ENCODE measurements at regions not wholly inside any gene's neighbourhood (a gene's known extent, or its start where the extent isn't known, plus 50 kb on each side); places are given as distances from the start of the nearest gene placed in this dataset.

DNA sequence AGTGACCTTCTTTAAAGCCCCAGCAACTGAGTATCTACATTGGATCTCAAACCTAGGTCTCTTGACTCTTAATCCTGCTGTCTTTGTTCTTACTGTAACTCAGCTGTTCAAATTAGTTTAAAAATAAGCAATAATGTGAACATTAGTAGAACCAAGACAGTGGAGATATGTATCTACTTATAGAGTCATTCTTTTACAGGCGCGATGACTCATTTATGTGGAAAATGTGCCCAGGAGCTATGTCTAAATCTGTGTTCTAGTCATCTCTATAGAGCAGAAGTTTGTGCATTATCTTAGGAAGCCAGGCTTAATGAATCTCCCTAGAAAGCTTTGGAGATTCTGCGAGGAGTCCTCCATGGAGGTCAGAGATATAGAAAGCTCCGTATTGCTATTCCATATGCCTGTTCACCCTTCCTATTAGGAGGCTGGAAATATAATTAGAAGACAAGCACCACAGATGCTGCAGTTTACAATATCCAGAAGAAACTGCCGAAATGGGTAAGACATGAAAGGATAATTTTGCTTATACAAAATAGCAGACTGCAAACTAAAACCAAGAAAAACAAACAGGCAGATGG lies 211.6 kb downstream of the TRIB2 start:
- peak; percentile 72 for DNase-seq (ENCODE audit: low read depth, low spot score)
- TF ChIP-seq, protein P1, sequence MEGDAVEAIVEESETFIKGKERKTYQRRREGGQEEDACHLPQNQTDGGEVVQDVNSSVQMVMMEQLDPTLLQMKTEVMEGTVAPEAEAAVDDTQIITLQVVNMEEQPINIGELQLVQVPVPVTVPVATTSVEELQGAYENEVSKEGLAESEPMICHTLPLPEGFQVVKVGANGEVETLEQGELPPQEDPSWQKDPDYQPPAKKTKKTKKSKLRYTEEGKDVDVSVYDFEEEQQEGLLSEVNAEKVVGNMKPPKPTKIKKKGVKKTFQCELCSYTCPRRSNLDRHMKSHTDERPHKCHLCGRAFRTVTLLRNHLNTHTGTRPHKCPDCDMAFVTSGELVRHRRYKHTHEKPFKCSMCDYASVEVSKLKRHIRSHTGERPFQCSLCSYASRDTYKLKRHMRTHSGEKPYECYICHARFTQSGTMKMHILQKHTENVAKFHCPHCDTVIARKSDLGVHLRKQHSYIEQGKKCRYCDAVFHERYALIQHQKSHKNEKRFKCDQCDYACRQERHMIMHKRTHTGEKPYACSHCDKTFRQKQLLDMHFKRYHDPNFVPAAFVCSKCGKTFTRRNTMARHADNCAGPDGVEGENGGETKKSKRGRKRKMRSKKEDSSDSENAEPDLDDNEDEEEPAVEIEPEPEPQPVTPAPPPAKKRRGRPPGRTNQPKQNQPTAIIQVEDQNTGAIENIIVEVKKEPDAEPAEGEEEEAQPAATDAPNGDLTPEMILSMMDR (IDR thresholded peaks at IDR 0.05; ENCODE audit: low read depth, low read length) = no peak
- H3K4me3 ChIP-seq (ENCODE audit: low read depth, low read length) = no peak overlapping the region
- in situ Hi-C loops (cut with HindIII; ENCODE audit: low sequenced_read_pairs) = no loop called here

DNA sequence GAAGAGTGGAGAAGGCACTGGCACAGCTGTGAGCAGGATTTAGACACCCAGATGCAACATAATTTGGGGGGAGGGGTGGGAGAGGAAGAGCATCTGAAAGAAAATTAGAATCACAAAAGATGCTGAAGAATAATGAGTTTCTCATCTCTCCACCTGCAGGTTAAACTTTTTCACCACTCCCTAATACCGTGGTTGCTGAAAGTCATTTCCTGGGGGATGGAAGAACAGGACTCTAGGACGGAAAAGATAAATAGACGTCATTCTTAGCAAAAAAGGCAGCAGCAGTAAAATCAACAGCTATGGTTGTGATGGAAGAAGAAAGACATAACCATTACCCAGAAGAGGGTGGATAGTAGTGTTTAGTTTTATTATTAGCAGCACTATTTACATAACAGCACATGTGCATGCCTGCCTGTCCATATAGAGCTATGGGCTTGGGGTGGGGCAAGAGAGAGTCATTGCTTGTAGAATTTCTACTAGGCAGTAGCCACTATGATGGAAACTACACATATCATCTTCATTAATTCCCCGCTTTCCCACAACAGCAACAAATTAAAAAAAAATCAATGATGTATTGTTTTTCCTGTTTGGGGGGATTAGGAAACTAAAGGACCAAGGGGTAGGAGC lies 212.2 kb downstream of the TRIB2 start:
- DNase-seq (ENCODE audit: low read depth, low spot score) = peak; percentile 44
- TF ChIP-seq, protein P1 (IDR thresholded peaks at IDR 0.05; ENCODE audit: low read depth, low read length) = no peak
- H3K4me3 ChIP-seq (ENCODE audit: low read depth, low read length) = no peak overlapping the region
- in situ Hi-C loops (cut with HindIII; ENCODE audit: low sequenced_read_pairs) = no loop called here

DNA sequence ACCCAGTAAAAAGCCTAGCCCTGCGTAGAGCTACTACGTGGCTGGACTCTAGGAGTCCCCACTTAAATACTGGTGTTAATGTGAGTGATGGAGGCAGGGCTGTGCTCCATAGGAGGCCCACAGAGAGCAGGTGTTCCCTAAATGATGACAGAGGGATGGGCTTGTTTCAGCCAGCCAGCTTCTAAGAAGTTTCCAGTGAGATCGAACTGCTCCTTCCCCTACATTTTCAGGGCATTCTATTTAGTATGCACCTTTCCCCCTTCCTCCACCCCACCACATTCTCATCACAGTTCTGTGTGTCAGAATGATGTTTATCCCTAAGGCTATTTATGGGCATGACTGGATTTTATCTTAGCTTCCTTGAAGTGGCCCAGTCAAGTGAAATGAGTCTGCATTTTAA lies 213.0 kb downstream of the TRIB2 start:
- no peak overlapping the region for H3K4me3 ChIP-seq (ENCODE audit: low read depth, low read length)
- in situ Hi-C loops (cut with HindIII; ENCODE audit: low sequenced_read_pairs) = no loop called here
- TF ChIP-seq, protein P1 (IDR thresholded peaks at IDR 0.05; ENCODE audit: low read depth, low read length) = no peak
- DNase-seq (ENCODE audit: low read depth, low spot score) = no peak

DNA sequence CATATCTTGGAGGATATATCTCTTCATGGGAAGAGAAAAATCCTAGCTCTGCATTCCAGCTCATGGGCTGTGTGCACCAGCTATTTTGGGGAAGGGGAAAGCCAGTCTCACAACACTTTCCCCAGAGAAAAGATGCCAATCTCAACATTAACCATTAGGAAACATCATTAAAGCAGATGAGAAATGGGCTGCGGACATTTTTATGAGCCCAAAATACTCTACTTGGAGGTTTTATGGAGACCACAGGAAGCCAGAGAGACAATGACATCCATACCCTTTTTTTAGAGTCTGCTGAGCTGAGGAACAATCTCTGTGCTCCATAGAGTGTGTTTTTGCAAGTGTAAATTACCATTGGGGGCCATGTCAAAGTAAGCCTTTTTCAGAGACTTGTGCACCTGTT lies 213.7 kb downstream of the TRIB2 start:
- H3K4me3 ChIP-seq (ENCODE audit: low read depth, low read length) = no peak overlapping the region
- no peak for DNase-seq (ENCODE audit: low read depth, low spot score)
- TF ChIP-seq, protein P1 (IDR thresholded peaks at IDR 0.05; ENCODE audit: low read depth, low read length) = no peak
- in situ Hi-C loops (cut with HindIII; ENCODE audit: low sequenced_read_pairs) = no loop called here

DNA sequence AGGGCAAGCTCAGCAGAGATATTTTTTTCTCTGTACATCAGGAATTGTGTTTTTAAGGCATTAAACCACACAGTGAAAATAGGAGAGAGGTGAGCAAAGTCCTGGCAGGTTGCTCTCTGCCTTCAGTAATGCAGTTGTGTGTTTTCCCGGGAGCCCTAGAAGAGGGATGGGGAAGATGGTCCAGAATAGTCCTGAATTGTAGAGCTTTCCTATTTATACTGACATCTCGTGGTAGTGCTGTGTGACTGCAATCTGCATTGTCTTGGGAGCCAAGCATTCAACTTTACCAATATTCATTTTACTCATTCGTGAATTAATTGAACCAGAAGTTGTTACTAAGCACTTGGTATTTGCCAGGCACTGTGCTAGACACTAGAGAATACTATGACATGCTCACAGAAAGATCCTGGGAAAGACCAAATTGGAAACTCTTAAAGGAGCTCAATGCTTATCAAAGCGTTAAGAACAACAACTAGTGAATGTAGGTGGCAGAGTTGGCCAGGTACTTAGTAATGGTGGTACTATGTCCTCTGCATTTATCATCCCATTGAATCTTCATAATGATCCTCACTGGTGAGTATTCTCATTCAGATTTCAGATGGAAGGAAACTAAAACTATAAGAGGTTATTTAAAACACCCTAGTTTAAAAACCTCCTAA lies 214.6 kb downstream of the TRIB2 start:
- TF ChIP-seq, protein P1 (IDR thresholded peaks at IDR 0.05; ENCODE audit: low read depth, low read length) = peak; percentile 89
- in situ Hi-C loops (cut with HindIII; ENCODE audit: low sequenced_read_pairs) = no loop called here
- peak; percentile 60 for DNase-seq (ENCODE audit: low read depth, low spot score)
- no peak overlapping the region for H3K4me3 ChIP-seq (ENCODE audit: low read depth, low read length)

DNA sequence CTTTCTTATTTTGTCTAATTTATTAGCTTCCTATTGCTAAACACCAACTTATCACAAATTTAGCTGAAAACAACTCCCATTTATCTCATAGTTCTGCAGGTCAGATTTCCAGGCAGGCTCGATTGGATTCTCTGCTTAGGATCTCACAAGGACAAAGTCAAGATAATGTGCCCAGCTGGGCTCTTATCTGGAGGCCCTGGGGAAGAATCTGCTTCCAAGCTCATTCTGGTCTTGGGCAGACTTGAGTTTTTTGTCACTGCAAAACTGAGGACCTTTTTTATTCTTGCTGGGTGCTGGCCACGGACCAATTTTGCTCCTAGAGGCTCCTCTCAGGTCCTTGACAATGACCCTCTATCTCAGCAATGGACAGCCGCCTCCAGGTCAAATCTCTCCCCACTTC lies 215.5 kb downstream of the TRIB2 start:
- in situ Hi-C loops (cut with HindIII; ENCODE audit: low sequenced_read_pairs) = no loop called here
- no peak overlapping the region for H3K4me3 ChIP-seq (ENCODE audit: low read depth, low read length)
- no peak for DNase-seq (ENCODE audit: low read depth, low spot score)
- TF ChIP-seq, protein P1 (IDR thresholded peaks at IDR 0.05; ENCODE audit: low read depth, low read length) = no peak

Data from astrocyte of the spinal cord (primary cell).